ENCODE measurements at regions not wholly inside any gene's neighbourhood (a gene's known extent, or its start where the extent isn't known, plus 50 kb on each side); places are given as distances from the start of the nearest gene placed in this dataset.

DNA sequence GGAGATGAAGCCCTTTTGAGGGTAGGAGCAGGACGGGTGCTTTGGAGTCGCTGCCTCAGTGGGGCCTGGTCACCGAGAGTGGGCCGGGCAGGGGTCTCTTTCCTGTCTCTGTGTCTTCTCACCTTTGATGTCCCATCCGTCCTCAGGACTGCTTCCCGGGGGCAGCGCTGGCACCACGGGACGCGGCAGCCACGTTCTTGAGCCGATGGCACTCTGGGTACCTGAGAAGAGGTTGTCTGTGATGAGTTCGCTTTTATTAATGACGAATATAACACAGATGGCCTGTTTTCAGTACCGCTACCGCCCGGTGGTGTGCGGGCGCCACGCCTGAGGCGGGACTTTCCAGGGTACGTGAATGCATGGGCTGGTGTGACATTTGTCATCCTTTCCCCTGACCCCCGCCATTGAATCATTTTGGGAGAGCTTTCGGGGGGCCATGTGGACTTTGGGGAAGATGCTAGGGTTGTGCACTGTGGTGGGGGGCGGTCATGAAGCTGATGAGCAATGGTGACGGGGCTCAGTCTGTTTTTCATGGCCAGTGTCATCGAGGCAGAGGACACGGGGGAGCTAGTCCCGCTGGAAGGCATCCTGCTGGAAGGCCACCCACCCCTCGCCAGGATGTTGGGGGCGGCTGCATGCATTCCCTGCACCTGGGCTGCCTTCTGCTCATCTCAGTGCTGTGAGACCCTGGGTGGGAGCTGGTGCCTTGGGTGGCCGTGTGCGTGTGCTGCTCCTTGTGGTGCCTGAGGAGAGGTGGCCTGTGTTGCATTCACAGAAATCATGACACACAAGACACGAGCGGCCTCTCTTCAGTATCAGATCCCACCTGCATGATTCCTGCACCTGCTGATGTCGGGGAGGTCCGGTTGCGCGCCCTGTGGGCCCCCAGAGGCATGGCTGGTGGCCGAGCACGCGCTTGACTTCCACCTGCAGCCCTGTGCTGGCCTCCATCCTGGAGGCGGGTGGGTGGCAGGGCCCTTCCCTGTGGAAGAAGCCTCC is 162.5 kb upstream of the RTL1 start:
- Histone ChIP-seq H3K36me3 (ENCODE audit: control insufficient read depth, insufficient read depth, low read length) (no peaks in the 10 kb centered on the region), H3K9ac (ENCODE audit: low read length) (no peak overlapping the region), H3K4me3 (ENCODE audit: low read length) (no peak overlapping the region), H3K27ac (ENCODE audit: low read depth, low read length) (no peak overlapping the region), H3K4me1 (ENCODE audit: control insufficient read depth, insufficient read depth, low read length) (no peaks in the 10 kb centered on the region), H3K27me3 (ENCODE audit: control insufficient read depth, insufficient read depth, low read length) (no peaks in the 10 kb centered on the region)

DNA sequence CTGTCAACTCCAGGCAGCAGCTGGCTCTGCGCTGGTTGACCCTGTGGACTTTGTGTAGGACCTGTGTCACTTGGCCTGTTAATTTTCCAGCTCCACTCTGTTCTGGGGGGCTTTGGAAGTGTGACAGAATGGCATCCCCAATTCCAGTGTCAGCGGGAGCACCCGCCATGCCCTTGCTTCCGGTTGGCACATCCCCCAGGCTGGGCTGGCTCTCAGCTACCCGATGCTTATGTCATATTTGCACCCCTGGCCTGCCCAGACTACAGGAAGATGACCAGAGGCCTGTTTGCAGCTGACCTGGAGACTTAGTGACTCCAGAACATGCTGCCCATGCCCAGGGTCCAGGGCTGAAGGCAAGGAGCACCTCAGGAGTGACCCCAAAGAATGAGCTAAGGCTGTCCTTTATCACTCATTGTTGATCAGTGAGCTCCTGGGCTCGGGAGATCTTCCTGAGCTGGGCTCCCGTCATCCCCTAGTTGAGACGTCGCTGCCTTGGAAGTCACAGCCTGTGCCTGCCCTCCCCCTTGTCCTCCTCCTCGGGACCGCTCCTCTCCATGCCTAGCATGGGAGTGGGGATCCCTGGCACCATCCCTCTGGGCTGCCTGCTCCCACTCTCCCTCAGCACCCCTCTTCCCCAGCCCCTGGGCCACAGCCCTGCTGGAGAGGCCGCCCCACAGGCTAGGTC is 163.4 kb upstream of the RTL1 start:
- no peak overlapping the region for H3K4me3 ChIP-seq (ENCODE audit: low read length)
- H3K27me3 ChIP-seq (ENCODE audit: control insufficient read depth, insufficient read depth, low read length) = no peaks in the 10 kb centered on the region
- no peak overlapping the region for H3K27ac ChIP-seq (ENCODE audit: low read depth, low read length)
- no peaks in the 10 kb centered on the region for H3K36me3 ChIP-seq (ENCODE audit: control insufficient read depth, insufficient read depth, low read length)
- no peak overlapping the region for H3K9ac ChIP-seq (ENCODE audit: low read length)
- no peaks in the 10 kb centered on the region for H3K4me1 ChIP-seq (ENCODE audit: control insufficient read depth, insufficient read depth, low read length)

DNA sequence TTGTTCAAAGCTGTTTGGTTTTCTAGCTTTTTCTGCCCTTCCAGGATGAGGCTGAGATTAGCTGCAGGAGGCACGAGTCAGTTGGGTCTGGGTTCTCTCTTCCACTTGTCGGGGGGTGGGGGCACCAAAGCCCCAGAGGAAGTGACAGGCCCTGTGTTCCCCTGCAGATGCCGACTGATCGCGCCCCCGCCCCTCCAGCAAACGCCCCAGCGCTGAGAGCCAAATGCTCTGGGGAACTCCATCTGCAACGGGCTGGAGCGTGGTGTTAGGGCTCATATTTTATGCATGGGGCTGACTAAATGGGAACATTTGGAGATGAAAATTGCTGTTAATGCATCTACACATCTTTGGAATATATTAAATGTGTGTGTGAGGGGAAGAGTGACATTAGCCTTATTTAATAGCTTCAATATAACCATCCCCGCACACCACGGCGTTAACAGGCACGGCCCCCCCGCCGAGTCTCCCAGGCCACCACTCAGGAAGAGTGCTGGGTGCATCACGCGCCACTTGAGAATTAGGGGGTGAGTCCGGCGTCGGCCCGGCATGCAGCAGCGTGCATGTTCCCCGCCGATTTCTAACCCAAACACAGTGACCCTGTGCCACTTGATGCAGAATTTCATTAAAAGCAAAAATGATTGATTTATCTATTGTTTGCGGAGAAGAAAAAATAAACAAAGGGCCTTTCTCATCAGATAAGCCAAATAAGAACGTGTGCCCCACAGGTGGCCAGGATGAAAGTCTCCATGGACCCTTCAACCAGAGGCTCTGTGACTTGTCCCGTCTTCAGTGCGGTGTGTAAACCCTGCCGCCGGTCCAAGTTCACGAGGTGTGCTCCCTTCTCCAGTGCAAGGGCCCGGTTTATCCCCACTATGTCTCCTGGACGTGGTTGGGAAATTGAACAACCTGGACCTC is 165.0 kb upstream of the RTL1 start:
- Histone ChIP-seq H3K4me1 (ENCODE audit: control insufficient read depth, insufficient read depth, low read length) (no peaks in the 10 kb centered on the region), H3K27ac (ENCODE audit: low read depth, low read length) (no peak overlapping the region), H3K4me3 (ENCODE audit: low read length) (no peak overlapping the region), H3K36me3 (ENCODE audit: control insufficient read depth, insufficient read depth, low read length) (no peaks in the 10 kb centered on the region), H3K27me3 (ENCODE audit: control insufficient read depth, insufficient read depth, low read length) (no peaks in the 10 kb centered on the region), H3K9ac (ENCODE audit: low read length) (no peak overlapping the region)

DNA sequence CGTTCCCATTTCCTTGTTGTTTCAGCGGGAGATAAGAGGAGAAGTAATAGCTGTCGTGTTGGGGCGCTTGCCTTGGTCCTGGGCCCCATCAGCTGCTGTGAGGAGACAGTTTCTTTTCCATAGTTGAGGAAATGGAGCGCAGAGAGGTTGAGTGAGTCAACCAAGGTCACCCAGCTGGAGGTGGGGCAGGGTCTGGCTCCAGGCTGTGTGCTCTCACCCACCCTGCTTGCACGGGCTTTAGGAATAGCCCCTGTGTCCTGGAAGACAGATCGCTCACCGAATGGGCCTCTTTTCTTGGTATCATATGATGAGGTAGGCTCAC is 165.7 kb upstream of the RTL1 start:
- H3K27ac ChIP-seq (ENCODE audit: low read depth, low read length) = no peak overlapping the region
- H3K4me3 ChIP-seq (ENCODE audit: low read length) = no peak overlapping the region
- H3K4me1 ChIP-seq (ENCODE audit: control insufficient read depth, insufficient read depth, low read length) = no peaks in the 10 kb centered on the region
- no peaks in the 10 kb centered on the region for H3K36me3 ChIP-seq (ENCODE audit: control insufficient read depth, insufficient read depth, low read length)
- no peaks in the 10 kb centered on the region for H3K27me3 ChIP-seq (ENCODE audit: control insufficient read depth, insufficient read depth, low read length)
- no peak overlapping the region for H3K9ac ChIP-seq (ENCODE audit: low read length)

DNA sequence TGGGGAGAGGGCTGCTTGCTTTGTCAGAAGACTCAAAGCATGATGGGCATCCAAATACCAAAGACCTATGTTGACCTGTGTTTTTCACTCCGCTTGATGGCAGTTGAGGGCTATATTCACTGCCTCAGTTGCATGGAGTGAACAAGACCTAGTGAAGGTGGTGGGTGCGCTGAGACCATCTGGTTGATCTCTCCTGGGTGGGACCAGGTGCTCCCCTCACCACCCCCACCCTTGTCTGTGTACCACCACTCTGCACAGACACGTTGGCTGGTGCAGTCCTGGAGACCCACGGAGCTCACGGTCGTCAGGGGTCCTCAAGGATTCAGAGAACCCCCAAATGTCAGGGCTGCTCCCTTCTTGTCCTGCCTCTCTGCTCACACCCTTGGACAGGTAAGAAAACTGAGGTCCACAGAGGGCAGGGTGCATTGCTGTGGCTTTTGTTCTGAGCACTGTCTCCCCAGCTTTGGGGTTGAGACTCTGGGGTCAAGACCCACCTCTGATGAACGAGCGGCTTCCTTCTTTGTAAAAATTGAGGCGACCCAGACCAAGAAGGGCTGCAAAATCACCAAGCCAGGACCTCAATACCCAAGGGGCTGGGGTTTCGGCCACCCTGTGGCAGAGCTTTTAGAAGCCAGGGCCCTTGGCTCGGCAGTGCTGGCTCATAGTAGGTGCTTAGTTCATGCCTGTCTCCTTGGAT is 166.3 kb upstream of the RTL1 start:
- Histone ChIP-seq H3K27ac (ENCODE audit: low read depth, low read length) (no peak overlapping the region), H3K36me3 (ENCODE audit: control insufficient read depth, insufficient read depth, low read length) (no peaks in the 10 kb centered on the region), H3K9ac (ENCODE audit: low read length) (no peak overlapping the region), H3K4me3 (ENCODE audit: low read length) (no peak overlapping the region), H3K27me3 (ENCODE audit: control insufficient read depth, insufficient read depth, low read length) (peaks cover 2% of the 10 kb centered on the region), H3K4me1 (ENCODE audit: control insufficient read depth, insufficient read depth, low read length) (no peaks in the 10 kb centered on the region)

DNA sequence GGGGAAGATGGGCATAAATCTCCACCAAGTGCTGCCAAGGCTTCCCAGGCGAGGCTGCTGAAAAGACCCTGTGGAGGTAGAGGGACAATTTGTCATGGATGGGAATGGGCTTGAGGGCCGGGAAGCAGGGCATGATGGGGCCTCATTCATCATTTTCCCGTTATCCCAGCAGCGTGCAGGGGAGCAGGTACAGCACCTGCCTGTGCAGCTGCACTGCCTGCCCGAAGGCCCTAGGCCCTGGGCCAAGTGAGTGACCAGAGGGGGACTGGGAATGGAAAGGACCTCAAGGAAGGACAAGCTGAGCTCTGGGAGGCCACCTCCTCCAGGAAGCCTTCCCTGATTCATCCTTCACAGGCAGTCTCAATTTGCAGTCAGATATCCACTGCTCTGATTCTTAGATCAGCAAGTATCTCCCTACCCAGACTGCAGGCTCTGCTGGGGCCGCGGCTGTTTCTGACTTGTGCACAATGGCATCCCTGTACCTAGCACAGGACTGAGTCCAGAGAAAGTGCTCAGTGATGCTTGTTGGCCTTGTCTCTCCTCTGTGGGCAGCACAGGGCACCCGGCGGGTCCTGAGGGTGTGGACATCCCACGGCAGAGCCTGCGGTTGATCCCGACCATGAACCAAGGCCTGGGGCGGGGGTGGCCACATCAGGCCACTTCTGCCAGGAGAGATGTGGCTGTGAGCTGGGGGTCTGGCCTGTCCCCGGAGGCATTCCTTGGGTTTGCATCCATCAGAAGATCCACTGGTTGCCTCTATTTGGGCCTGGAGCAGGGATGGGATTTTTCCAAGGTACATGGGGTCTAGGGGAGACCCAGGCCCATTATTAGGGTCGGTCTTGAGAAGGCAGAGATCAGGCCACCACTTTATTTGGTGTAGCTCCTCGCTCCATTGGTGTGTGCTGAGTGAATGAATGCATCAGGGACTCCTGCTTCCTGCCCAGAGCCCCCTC is 167.3 kb upstream of the RTL1 start:
- H3K27ac ChIP-seq (ENCODE audit: low read depth, low read length) = no peak overlapping the region
- H3K9ac ChIP-seq (ENCODE audit: low read length) = no peak overlapping the region

DNA sequence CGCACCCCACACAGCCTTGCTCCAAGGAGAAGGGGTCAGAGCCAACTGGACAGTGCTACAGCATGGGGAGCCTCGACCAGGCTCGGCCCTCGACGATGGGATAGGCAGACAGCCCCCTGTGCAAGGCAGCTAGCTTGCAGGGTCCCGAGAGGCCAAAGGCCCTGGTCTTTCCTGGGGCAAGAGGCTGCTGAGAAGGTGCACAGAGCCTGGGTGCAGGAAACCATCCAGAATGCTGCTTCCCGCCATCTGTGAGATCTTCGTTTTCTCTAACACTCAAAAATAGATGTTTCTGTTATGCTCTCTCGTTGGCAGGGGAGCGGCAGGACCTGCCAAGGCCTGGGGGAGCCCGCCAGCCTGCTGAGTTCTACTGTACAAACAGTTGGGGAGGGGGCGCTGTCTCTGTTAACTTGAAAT is 168.0 kb upstream of the RTL1 start:
- Histone ChIP-seq H3K27ac (ENCODE audit: low read depth, low read length) (no peak overlapping the region), H3K27me3 (ENCODE audit: control insufficient read depth, insufficient read depth, low read length) (peaks cover 2% of the 10 kb centered on the region), H3K4me3 (ENCODE audit: low read length) (no peak overlapping the region), H3K36me3 (ENCODE audit: control insufficient read depth, insufficient read depth, low read length) (no peaks in the 10 kb centered on the region), H3K4me1 (ENCODE audit: control insufficient read depth, insufficient read depth, low read length) (no peaks in the 10 kb centered on the region), H3K9ac (ENCODE audit: low read length) (no peak overlapping the region)

More for the DNA sequence above, 167.3 kb upstream of the RTL1 start:
- H3K4me1 ChIP-seq (ENCODE audit: control insufficient read depth, insufficient read depth, low read length) = no peaks in the 10 kb centered on the region
- H3K4me3 ChIP-seq (ENCODE audit: low read length) = no peak overlapping the region
- peaks cover 2% of the 10 kb centered on the region for H3K27me3 ChIP-seq (ENCODE audit: control insufficient read depth, insufficient read depth, low read length)
- H3K36me3 ChIP-seq (ENCODE audit: control insufficient read depth, insufficient read depth, low read length) = no peaks in the 10 kb centered on the region

DNA sequence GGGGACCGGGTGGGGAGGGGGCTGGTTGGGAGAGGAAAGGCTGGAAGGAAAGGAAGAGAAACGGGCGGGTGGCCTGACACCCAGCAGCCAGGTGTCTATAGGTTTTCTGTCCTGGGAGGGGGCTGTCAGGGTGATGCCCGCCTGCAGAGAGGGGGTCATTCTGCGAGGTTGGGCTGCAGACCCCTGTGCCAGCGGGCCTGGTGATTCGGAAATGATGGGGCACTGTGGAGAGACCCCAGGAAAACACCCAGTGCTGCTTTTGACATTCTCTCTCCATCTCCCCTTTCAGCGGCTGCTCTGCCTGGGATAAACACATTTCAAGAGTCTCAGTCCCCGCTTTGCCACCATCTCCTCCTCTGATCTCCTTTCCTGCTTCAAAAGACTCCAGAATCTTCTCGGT is 168.5 kb upstream of the RTL1 start:
- Histone ChIP-seq H3K27me3 (ENCODE audit: control insufficient read depth, insufficient read depth, low read length) (peaks cover 2% of the 10 kb centered on the region), H3K27ac (ENCODE audit: low read depth, low read length) (no peak overlapping the region), H3K4me3 (ENCODE audit: low read length) (no peak overlapping the region), H3K4me1 (ENCODE audit: control insufficient read depth, insufficient read depth, low read length) (no peaks in the 10 kb centered on the region), H3K9ac (ENCODE audit: low read length) (no peak overlapping the region), H3K36me3 (ENCODE audit: control insufficient read depth, insufficient read depth, low read length) (no peaks in the 10 kb centered on the region)

DNA sequence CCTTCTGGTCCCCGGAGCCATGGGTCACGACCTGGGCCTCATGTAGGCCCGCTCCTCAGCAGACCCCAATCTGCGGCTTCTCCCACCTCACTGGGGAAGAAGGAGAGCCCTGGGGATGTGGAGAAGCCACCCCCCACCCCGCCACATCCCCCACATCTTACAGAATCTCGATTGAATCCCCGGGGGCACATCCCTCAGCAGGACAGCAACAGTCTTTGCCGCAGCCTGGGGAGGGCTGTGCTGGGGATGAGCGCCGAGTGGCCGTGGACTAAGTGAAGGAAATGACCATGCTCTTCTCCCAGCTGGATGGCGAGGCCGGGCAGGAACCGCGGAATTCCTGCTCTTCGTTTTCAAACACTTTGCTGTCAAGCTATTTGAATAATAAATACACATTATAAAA is 169.0 kb upstream of the RTL1 start:
- Histone ChIP-seq H3K27ac (ENCODE audit: low read depth, low read length) (no peak overlapping the region), H3K27me3 (ENCODE audit: control insufficient read depth, insufficient read depth, low read length) (peaks cover 2% of the 10 kb centered on the region), H3K36me3 (ENCODE audit: control insufficient read depth, insufficient read depth, low read length) (no peaks in the 10 kb centered on the region)

DNA sequence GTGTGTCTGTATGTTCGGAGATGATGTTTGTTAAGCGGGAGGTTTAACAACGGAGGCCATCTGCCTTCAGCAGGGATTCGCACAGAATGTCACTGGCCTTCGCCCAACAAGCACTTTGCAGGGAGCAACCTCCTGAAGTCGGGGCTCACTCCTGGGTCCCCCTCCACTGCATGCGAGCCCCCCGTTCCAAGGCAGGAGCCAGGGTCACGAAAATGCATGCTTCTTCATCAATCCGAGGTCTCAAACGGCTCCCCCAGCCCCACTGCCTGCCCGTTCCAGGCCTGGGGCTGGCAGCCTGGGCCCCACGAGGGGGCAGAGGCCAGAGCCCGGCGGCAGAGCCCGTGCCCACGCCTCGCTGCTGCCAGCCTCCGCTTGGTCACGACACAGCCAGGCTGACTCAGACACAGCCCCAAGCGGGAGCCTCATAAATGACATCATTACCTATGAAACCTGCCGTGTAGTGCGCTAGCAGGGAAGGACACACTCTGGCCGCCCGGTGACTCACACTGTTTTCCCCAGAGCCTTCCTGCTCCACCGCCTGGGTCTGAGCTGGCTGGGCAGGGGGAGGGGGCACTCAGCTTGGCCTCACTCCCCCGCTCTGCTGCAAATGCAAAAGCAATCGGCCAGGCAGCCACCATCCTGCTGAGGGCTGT is 169.5 kb upstream of the RTL1 start:
- peaks cover 6% of the 10 kb centered on the region for H3K27me3 ChIP-seq (ENCODE audit: control insufficient read depth, insufficient read depth, low read length)
- H3K27ac ChIP-seq (ENCODE audit: low read depth, low read length) = no peak overlapping the region
- no peak overlapping the region for H3K9ac ChIP-seq (ENCODE audit: low read length)
- no peaks in the 10 kb centered on the region for H3K36me3 ChIP-seq (ENCODE audit: control insufficient read depth, insufficient read depth, low read length)
- H3K4me3 ChIP-seq (ENCODE audit: low read length) = no peak overlapping the region
- no peaks in the 10 kb centered on the region for H3K4me1 ChIP-seq (ENCODE audit: control insufficient read depth, insufficient read depth, low read length)

More for the DNA sequence above, 169.0 kb upstream of the RTL1 start:
- Histone ChIP-seq H3K4me1 (ENCODE audit: control insufficient read depth, insufficient read depth, low read length) (no peaks in the 10 kb centered on the region), H3K9ac (ENCODE audit: low read length) (no peak overlapping the region), H3K4me3 (ENCODE audit: low read length) (no peak overlapping the region)

DNA sequence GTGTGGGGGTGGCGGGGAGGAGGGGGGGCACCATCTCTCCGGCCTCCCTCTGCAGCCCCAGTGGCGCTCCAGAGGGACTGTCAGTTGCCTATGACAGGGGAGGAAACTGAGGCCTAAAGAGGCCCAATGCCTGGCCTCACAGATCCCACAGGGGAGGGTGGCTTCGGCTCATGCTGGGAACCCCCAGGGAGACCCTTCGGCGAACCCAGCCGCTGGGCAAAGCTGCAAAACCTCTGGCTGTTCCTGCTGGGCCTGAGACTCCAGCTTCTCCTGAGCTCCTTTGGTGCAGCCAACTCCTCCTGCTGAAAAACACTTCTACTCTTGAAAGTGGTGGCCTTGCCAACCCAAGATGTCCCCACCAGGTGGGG is 170.1 kb upstream of the RTL1 start:
- no peaks in the 10 kb centered on the region for H3K4me1 ChIP-seq (ENCODE audit: control insufficient read depth, insufficient read depth, low read length)
- no peak overlapping the region for H3K27ac ChIP-seq (ENCODE audit: low read depth, low read length)
- no peaks in the 10 kb centered on the region for H3K36me3 ChIP-seq (ENCODE audit: control insufficient read depth, insufficient read depth, low read length)
- no peak overlapping the region for H3K9ac ChIP-seq (ENCODE audit: low read length)
- H3K27me3 ChIP-seq (ENCODE audit: control insufficient read depth, insufficient read depth, low read length) = peaks cover 11% of the 10 kb centered on the region
- no peak overlapping the region for H3K4me3 ChIP-seq (ENCODE audit: low read length)
